HG03159 (cell line): ENCODE measurements at regions not wholly inside any gene's neighbourhood (a gene's known extent, or its start where the extent isn't known, plus 50 kb on each side); places are given as distances from the start of the nearest gene placed in this dataset.

Experiments used
- ATAC-seq: cut with Tn5 transposase; IDR thresholded peaks from one replicate; pipeline ENCODE4 v1.9.1; 2021; ENCODE audit warnings: mild to moderate bottlenecking, moderate library complexity; ENCODE audit not compliant: unreplicated experiment

- ATAC-seq: no peak
Observed at GRCh38 chr6:17047889-17048288, 54.0 kb upstream of the STMND1 start.

DNA sequence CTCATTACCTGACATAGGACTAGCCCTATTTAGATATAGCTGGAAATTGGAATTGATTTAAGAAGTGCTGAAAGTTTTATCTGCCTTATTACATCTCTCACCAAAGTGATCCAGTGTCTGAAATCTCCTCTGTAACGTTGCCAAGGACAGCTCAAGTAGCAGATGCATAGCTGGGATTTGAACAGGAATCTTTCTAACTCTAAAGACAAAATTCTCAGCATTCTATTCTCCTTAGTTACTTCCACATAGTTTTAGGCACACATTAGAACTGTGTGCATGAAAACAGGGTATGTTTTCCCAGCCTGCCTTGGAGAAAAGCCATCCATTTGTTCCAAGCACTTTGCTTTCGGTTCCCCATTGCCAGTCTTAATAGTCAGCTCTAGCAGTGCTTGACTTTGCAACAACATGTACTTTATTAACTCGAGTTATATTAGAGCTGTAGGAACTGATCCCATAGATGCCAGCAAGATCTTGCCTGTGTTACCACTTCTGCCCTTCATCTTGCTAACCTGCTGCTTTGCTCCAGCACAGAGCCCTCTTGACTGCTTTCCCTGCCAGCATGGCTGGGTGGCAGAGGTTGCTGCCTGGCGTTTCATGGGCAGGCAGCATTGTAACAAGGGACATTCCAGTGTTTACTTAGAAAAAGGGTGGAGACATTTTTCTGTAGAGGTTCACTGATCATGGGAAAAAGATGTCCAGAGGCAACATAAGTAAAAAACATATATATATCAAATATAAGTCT, 56.1 kb upstream of the STMND1 start:
- ATAC-seq: no peak

DNA sequence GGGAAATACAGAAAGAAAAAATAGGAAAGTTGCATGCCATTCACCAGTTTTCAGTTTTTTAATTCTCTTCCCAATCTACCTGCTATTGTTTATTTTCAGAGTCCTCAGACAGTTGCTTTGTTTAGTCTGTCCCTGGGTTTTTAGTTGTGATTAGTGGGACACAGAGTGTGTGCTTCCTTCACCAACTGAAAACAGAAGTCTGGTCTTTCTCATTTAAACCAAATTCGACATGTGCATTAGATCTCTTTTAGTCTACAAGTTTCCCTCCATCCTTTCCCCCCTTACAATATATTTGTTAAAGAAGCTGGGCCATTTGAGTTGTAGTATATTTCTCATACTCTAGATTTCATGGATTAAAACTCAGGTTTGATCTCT, 58.7 kb upstream of the STMND1 start:
- ATAC-seq: no peak

DNA sequence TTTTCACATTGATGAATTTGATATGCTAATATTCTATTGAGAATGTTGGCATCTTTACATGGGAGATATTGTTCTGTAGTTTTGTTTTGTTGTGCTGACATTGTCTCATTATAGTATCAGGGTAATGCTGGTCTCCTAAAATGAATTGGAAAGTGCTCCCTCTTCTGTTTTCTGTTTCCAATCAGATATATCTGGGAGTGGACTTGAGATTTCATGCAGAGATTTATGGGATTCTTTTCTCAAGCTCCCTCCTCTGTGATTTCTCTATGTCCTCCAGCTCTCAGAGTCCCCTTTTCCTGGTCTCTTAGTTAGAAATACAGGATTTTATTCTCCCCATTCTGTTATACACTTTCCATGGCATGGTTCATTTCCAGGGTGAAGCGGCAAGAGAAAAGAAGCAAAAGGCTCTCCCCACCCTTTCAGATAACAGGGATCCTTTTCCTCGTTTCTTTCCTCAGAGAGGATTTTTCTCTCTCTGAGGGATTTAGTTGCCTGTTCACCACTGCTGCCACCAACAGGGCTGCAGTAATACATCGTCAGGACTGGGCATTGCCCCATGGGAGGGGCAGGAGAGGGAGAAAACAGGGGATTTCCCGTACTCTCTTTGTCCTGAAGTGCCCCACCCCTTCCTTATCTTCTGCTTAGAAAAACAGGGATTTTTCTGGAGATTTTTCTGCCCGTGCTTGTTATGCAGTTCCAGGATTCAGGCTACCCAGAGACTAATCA, 59.3 kb upstream of the STMND1 start:
- ATAC-seq: no peak

DNA sequence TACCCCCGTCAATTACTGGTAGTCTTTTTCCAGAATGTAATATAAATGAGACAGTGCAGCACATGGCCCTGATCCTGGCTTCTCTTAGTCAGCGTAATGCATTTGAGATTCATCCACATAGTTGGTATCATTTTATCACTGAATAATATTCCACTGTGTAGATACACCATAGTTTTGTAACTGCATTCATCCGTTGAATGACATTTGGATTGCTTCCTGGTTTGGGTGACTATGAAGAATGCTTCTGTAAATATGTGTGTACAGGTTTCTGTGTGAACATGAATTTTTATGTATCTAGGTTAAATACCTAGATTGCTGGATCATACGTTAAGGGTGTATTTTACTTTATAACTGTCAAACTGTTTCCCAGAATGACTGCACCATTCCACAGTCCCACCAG, 62.6 kb upstream of the STMND1 start:
- ATAC-seq: no peak

DNA sequence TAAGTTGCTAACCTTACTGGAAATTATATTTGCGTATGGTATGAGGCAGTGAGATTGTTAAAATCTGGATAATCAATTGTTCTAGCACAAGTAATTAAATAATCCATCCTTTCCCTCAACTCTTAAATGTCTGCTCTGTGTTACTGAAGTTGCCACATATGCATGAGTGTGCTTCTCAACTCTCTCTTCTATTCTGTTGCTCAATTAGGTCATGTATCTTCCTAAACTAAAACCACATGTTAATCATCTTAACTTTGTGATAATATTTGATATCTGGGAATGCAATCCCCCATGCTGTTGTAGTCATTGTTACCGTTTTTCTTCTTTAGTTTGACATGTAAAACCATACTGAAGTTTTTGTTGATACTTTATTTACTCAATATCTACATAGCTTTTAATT, 63.5 kb upstream of the STMND1 start:
- no peak for ATAC-seq

- no peak for ATAC-seq
Observed at GRCh38 chr6:17036065-17036393, 65.8 kb upstream of the STMND1 start.

GRCh38 chr6:17035257-17036064, 66.4 kb upstream of the STMND1 start:
- no peak for ATAC-seq

DNA sequence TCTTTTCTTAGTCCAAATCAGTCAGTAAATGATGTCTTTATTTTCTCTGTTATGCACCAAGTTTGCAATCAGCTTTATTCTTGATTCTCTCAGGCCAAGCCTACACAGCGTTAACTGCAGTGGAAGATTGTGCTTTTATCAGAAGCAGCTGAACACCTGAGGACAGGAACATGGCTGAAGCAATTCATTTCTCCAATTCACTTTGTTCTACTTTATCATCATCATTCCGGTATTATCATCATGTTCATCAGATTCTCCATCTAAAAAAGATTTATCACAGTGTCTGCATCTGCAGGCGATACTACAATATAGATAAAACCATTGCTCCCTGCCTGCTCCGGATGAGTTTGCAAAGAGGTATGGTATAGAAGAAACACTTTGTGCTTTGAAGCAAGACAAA, 68.1 kb upstream of the STMND1 start:
- ATAC-seq: no peak

GRCh38 chr6:17032988-17033634, 68.7 kb upstream of the STMND1 start:
- ATAC-seq: no peak

GRCh38 chr6:17032590-17032987, 69.3 kb upstream of the STMND1 start:
- no peak for ATAC-seq

- no peak for ATAC-seq
Observed at GRCh38 chr6:17031961-17032360, 69.9 kb upstream of the STMND1 start.

GRCh38 chr6:17027441-17027840, 74.4 kb upstream of the STMND1 start:
- no peak for ATAC-seq

DNA sequence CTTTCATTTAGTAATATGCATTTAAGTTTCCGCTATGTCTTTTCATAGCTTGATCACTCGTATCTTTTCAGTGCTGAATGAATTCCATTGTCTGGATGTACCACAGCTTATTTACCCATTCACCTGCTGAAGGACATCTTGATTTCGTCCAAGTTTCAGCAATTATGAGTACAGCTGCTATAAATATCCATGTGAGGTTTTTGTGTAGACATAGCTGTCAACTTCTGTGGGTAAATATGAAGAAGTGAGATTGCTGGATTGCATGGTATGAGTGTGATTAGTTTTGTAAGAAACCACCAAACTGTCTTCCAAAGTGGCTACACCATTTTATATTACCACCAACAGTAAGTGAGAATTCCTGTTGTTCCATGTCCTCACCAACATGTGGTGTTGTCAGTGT, 79.2 kb upstream of the STMND1 start:
- peak; percentile 73 for ATAC-seq

DNA sequence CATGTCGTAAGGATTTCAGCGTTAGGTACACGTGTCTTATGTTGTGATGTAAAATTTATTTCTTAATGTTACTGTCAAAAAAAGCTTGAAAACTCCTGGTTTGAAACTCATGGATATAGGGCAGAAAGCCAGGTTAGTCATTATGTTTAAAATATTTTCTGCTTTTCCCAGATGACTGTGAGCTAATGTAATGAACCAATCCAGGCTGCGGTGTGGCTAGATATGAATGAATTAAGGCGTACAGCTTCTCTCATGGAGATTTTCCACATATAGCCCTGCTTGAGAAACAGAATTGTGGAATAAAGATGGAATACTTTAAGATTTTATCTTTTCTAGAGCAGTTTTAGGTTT, 80.3 kb upstream of the STMND1 start:
- no peak for ATAC-seq

DNA sequence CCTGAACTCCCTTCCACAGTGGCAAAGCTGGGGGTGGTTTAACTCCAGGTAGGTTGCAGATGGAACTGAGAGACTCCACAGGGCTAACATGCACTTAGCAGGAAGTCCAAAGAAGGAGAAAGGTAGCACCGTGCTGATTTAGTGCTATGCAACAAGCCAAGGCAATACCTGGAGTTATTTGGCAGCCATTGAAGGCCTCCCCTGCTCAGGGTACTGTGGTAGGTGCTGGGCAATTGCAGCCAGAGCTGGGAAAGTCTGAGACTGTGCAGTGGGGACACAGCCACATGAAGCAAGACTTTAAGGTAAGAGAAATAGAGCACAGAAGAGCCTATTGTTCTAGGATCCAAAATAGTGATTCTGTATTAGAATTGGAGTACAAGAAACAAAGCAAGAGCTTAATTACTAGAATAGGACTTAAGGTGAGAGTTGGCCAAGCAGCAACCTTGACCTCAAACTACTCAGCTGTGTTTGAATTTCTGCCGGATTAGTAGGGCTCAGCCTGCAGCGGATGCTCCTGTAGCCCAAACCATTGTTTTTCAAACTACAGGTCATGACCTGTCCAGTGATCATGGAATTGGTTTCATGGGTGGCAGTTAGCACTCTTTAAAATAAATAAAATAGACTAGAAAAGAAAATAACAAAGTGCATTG, 80.8 kb upstream of the STMND1 start:
- no peak for ATAC-seq

- no peak for ATAC-seq
Observed at GRCh38 chr6:17018425-17018824, 83.4 kb upstream of the STMND1 start.

GRCh38 chr6:17017416-17017815, 84.4 kb upstream of the STMND1 start:
- ATAC-seq: no peak

DNA sequence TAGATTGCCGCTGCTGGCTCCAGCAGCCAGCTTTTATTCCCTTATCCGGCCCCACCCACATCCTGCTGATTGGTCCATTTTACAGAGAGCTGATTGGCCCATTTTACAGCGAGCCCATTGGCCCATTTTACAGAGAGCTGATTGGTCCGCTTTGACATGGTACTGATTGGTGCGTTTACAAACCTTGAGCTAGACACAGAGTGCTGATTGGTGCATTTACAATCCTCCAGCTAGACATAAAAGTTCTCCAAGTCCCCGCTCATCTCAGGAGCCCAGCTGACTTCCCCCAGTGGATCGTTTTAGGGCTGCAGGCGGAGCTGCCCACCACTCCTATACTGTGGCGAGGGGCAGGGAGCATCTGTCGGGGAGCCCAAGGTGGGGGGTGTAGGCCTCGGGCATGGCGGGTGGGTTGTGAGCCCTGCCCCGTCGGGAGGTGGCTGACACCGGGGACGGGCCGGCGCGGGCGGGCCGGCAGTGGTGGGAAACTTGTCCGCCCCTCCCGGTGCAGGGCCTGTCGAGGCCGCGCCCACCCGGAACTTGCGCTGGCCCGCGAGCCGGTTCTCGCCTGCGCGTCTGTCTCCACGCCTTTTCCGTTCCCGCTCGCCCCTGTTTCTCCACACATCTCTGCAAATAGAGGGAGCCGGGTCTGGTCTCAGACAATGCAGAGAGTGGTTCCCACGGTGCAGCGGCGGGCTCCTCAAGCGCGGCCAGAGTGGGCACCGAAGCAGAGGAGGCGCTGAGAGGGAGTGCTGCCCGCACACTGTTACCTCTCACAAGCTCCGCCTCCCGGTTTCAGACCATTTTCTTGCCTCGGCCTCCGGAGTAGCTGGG, 86.1 kb upstream of the STMND1 start:
- no peak for ATAC-seq

DNA sequence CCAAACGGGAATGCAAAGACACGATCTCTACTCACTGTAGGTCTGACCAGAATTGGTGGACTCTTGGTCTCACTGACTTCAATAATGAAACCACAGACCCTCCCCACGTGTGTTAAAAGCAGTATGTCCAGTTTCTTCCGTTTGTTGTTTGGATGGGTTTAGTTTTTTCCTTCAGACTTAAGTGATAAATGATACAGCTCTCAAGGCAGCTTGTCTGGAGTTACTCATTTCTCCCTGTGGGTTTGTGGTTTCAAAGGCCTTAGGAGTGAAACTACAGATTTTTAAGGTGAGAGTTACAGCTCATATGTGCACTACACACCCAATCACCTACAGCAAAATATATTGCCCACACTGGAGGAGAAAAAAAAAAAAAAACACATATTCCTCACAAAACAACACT, 86.7 kb upstream of the STMND1 start:
- ATAC-seq: peak; percentile 98
